Keratinocyte (primary cell): ENCODE measurements at regions not wholly inside any gene's neighbourhood (a gene's known extent, or its start where the extent isn't known, plus 50 kb on each side); places are given as distances from the start of the nearest gene placed in this dataset.
A peak's percentile ranks its signal among the peaks of the same experiment; 100 is the strongest.

Experiments
- DNase-seq: peaks from one replicate; pipeline ENCODE4 v3.0.0-alpha.2; 2011; ENCODE audit warnings: low read depth, missing footprints, low spot score
- FAIRE-seq: peaks from 2 replicates; lab custom pipeline; 2011; peaks lifted over from hg19 to GRCh38; lab: Jason Lieb, UNC
- H2AFZ ChIP-seq: 2 replicates; pipeline ENCODE4 v1.6.0; 2012; ENCODE audit warnings: low read length, control low read depth, inconsistent platforms; ENCODE audit not compliant: control insufficient read depth
- H3K27ac ChIP-seq: 2 replicates; pipeline ENCODE4 v1.5.1; 2011; ENCODE audit warnings: low read length; ENCODE audit not compliant: control insufficient read depth, insufficient read depth
- H3K27me3 ChIP-seq: 3 replicates; pipeline ENCODE4 v1.6.0; 2011; ENCODE audit warnings: low read length; ENCODE audit not compliant: control insufficient read depth, insufficient read depth; ENCODE audit errors: extremely low read depth
- H3K36me3 ChIP-seq, 2 experiments: 2 replicates in 1 of 2; 3 replicates in 1 of 2; pipeline ENCODE4 v1.5.1; 2011; ENCODE audit warnings: low read length in 2 of 2, mild to moderate bottlenecking in 1 of 2; ENCODE audit not compliant: control insufficient read depth in 2 of 2, insufficient read depth in 2 of 2; ENCODE audit errors: extremely low read depth in 1 of 2
- H3K4me1 ChIP-seq: 3 replicates; pipeline ENCODE4 v1.5.1; 2011; ENCODE audit warnings: low read length; ENCODE audit not compliant: control insufficient read depth, insufficient read depth; ENCODE audit errors: extremely low read depth
- H3K4me2 ChIP-seq: 3 replicates; pipeline ENCODE4 v1.6.0; 2011; ENCODE audit warnings: low read depth, low read length; ENCODE audit not compliant: control insufficient read depth, insufficient read depth; ENCODE audit errors: extremely low read depth
- H3K4me3 ChIP-seq, 3 experiments: fragments of 200-600 bp in 1 of 3; sonication (generic) in 1 of 3; 2 replicates in 2 of 3; 3 replicates in 1 of 3; pipeline ENCODE4 v1.5.1; 2011 to 2016; ENCODE audit warnings: low read length in 3 of 3, mild to moderate bottlenecking in 3 of 3, control low read depth in 2 of 3, inconsistent platforms in 1 of 3, low read depth in 1 of 3, mixed read lengths in 1 of 3, mixed run types in 1 of 3, moderate library complexity in 1 of 3; ENCODE audit not compliant: control insufficient read depth in 2 of 3, insufficient read depth in 2 of 3; ENCODE audit errors: extremely low read depth in 1 of 3
- H3K79me2 ChIP-seq: 2 replicates; pipeline ENCODE4 v1.6.0; 2012; ENCODE audit warnings: low read length; ENCODE audit not compliant: control insufficient read depth, insufficient read depth
- H3K9ac ChIP-seq: 3 replicates; pipeline ENCODE4 v1.6.0; 2011; ENCODE audit warnings: low read length; ENCODE audit not compliant: control insufficient read depth, insufficient read depth; ENCODE audit errors: extremely low read depth
- H3K9me1 ChIP-seq: 3 replicates; pipeline ENCODE4 v1.6.0; 2011; ENCODE audit warnings: low read length; ENCODE audit not compliant: control insufficient read depth, insufficient read depth; ENCODE audit errors: extremely low read depth
- H3K9me3 ChIP-seq: 2 replicates; pipeline ENCODE4 v1.5.1; 2012; ENCODE audit warnings: low read depth, low read length; ENCODE audit not compliant: control insufficient read depth
- H4K20me1 ChIP-seq: 3 replicates; pipeline ENCODE4 v1.6.0; 2011; ENCODE audit warnings: low read length; ENCODE audit not compliant: control insufficient read depth, insufficient read depth; ENCODE audit errors: extremely low read depth
- EZH2 ChIP-seq: IDR thresholded peaks from one replicate; pipeline ENCODE4 v1.6.1; 2012; ENCODE audit warnings: inconsistent platforms, mild to moderate bottlenecking, low read length, moderate library complexity
- dilution Hi-C: fragments of 300-500 bp; cut with MboI; formaldehyde crosslinking; loops from one replicate; pipeline ENCODE4 v1.7.0; 2020; ENCODE audit warnings: low sequenced_read_pairs; ENCODE audit not compliant: extremely low pct_ligation_motif_present
- TF ChIP-seq, protein P1 (sequence below), 3 experiments: IDR thresholded peaks in 1 of 3; conservative IDR thresholded peaks in 1 of 3; optimal IDR thresholded peaks in 1 of 3; 2 replicates in 2 of 3; 3 replicates in 1 of 3; pipeline versions ENCODE3 to v1.5.1; 2011; ENCODE audit warnings: low read length in 3 of 3, mild to moderate bottlenecking in 3 of 3, moderate library complexity in 2 of 3, control low read depth in 1 of 3, inconsistent platforms in 1 of 3; ENCODE audit not compliant: insufficient read depth in 2 of 3; ENCODE audit errors: extremely low read depth in 1 of 3

DNA sequence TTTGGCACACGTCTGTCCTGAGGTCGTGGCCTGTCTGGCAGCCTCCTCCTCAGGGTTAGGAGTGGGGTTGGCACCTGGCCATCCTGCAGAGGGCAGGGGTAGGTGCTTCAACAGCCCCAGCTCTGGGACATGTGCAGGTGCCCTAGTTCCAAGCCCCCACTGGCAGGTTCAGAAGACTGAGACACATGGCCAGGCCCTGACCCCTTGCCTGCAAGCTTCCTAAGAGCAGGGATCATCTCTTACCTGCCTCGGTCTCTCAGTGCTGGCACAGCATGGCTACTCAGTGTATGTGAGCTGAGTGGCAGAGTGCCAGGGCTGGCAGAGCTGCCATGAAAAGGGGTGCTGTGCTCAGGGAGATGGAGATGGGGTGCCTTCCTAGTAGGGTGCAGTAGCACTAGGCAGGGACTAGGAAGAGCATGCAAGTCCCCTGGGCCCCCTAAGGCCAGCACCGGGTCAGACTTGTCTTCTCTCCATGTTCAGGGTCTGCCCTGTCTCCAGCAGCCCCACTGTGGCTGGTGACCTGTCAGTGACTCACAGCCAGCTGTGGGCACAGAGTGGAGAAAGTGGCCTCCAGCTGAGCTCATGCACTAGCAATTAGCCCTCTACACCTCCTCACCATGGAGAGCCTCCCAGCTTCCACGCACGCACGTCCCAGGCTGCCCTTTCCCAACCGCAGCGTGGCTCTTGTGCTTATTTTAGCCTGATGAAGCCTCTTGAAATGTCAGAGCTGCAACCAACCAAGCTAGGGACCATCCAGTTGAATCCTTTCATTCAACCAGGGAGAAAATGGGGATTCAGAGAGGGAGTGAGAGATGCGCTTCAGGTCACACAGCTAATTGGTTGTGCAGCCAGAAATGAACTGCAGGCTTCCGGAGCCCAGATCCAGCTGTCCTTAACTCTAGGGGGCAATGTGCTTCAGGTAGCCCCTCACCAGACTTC is 116.6 kb downstream of the MRPL14 start:
- DNase-seq (no peak), FAIRE-seq (peak; percentile 62)
- peaks cover 22% of the 10 kb centered on the region for H3K4me1 ChIP-seq
- no peaks in the 10 kb centered on the region for H3K79me2 ChIP-seq
- H3K4me2 ChIP-seq: peak overlapping the region; percentile 23
- TF ChIP-seq, protein P1, sequence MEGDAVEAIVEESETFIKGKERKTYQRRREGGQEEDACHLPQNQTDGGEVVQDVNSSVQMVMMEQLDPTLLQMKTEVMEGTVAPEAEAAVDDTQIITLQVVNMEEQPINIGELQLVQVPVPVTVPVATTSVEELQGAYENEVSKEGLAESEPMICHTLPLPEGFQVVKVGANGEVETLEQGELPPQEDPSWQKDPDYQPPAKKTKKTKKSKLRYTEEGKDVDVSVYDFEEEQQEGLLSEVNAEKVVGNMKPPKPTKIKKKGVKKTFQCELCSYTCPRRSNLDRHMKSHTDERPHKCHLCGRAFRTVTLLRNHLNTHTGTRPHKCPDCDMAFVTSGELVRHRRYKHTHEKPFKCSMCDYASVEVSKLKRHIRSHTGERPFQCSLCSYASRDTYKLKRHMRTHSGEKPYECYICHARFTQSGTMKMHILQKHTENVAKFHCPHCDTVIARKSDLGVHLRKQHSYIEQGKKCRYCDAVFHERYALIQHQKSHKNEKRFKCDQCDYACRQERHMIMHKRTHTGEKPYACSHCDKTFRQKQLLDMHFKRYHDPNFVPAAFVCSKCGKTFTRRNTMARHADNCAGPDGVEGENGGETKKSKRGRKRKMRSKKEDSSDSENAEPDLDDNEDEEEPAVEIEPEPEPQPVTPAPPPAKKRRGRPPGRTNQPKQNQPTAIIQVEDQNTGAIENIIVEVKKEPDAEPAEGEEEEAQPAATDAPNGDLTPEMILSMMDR (optimal IDR thresholded peaks at IDR 0.05 in 1 of 3, IDR thresholded peaks at IDR 0.05 in 1 of 3, conservative IDR thresholded peaks at IDR 0.05 in 1 of 3; ENCODE audit: extremely low read depth in 1 of 3, insufficient read depth in 2 of 3, low read length in 3 of 3): no peak
- TF ChIP-seq EZH2: no peak
- H3K27me3 ChIP-seq: no peaks in the 10 kb centered on the region
- no peak overlapping the region for H2AFZ ChIP-seq
- H3K9me3 ChIP-seq: peaks cover 3% of the 10 kb centered on the region
- no peak overlapping the region for H3K27ac ChIP-seq
- no peaks in the 10 kb centered on the region for H3K9me1 ChIP-seq
- no peak overlapping the region for H3K9ac ChIP-seq
- H3K36me3 ChIP-seq: no peaks in the 10 kb centered on the region
- no peak overlapping the region for H3K4me3 ChIP-seq
- no peaks in the 10 kb centered on the region for H4K20me1 ChIP-seq
- dilution Hi-C loops: no loop called here

DNA sequence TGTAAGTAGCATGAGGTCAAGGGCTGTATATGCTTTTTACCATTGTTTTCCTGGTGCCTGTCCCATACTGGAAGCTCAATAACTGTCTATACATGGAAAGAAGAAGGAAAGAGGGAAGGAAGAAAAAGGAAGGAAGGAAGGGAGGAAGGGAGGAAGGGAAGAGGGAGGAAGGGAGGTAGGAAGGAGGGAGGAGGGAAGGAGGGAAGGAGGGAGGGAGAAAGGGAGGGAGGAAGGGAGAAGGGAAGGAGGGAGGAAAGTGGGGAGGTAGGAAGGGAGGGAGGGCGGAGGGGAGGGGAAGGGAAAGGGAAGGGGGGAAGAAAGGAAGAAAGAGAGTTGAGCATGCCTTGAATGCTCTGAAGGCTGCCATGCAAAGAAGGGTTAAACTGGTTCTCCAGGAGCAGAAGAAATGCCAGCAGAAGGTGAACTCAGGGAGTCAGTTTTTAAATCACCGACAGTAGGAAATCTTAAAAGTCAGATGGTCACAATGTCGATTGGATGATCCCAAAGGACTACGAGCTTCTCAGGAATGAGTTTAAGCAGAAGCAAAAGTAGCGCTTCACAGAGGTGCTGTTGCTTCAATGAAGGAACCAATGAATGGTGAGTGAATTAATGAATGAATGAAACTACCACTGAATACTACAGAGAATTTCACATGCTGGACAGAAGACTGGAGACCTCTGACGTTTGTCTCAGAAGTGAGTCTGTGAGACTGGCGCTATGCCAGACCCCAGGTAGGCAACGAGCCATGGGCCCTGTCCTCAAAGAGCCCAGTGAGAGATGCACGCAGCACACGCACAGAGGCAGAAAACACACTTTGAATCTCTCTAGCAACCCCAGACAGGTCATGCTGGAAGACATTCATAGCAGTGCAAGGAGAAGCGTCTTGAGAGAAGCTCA is 117.6 kb downstream of the MRPL14 start:
- DNase-seq (no peak), FAIRE-seq (peak; percentile 41)
- H3K9me3 ChIP-seq: peaks cover 3% of the 10 kb centered on the region
- H3K4me3 ChIP-seq: no peak overlapping the region
- dilution Hi-C loops: no loop called here
- no peak for TF ChIP-seq EZH2
- TF ChIP-seq, protein P1 (optimal IDR thresholded peaks at IDR 0.05 in 1 of 3, IDR thresholded peaks at IDR 0.05 in 1 of 3, conservative IDR thresholded peaks at IDR 0.05 in 1 of 3; ENCODE audit: extremely low read depth in 1 of 3, insufficient read depth in 2 of 3, low read length in 3 of 3): no peak
- no peak overlapping the region for H3K27ac ChIP-seq
- no peaks in the 10 kb centered on the region for H3K36me3 ChIP-seq
- H3K9ac ChIP-seq: no peak overlapping the region
- H3K9me1 ChIP-seq: no peaks in the 10 kb centered on the region
- no peaks in the 10 kb centered on the region for H3K79me2 ChIP-seq
- no peak overlapping the region for H2AFZ ChIP-seq
- no peaks in the 10 kb centered on the region for H4K20me1 ChIP-seq
- H3K4me1 ChIP-seq: peaks cover 22% of the 10 kb centered on the region
- no peak overlapping the region for H3K4me2 ChIP-seq
- peaks cover 2% of the 10 kb centered on the region for H3K27me3 ChIP-seq
